ENCODE measurements at regions not wholly inside any gene's neighbourhood (a gene's known extent, or its start where the extent isn't known, plus 50 kb on each side); places are given as distances from the start of the nearest gene placed in this dataset.

- 64 to 76% (median 68%) methylated on average over 3 of the region's 3 CpGs for WGBS, 4 donors
- Histone ChIP-seq H3K4me3 (no peak overlapping the region), H3K36me3 (no peaks in the 10 kb centered on the region), H3K9me3 (no peaks in the 10 kb centered on the region), H3K27ac (no peak overlapping the region), H3K27me3 (peaks cover 0 to 23% (median 0%) of the 10 kb centered on the region in 9 donors), H3K4me1 (no peaks in the 10 kb centered on the region)
- no peak for ATAC-seq
- intact Hi-C loops (cut with DNase I): loop anchor here in 1 of 10 donors (10.0 kb wide), 1 partner anchor 418 kb away; no protein-coding TSS in a partner anchor
- TF ChIP-seq, protein P1, sequence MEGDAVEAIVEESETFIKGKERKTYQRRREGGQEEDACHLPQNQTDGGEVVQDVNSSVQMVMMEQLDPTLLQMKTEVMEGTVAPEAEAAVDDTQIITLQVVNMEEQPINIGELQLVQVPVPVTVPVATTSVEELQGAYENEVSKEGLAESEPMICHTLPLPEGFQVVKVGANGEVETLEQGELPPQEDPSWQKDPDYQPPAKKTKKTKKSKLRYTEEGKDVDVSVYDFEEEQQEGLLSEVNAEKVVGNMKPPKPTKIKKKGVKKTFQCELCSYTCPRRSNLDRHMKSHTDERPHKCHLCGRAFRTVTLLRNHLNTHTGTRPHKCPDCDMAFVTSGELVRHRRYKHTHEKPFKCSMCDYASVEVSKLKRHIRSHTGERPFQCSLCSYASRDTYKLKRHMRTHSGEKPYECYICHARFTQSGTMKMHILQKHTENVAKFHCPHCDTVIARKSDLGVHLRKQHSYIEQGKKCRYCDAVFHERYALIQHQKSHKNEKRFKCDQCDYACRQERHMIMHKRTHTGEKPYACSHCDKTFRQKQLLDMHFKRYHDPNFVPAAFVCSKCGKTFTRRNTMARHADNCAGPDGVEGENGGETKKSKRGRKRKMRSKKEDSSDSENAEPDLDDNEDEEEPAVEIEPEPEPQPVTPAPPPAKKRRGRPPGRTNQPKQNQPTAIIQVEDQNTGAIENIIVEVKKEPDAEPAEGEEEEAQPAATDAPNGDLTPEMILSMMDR (IDR thresholded peaks at IDR 0.05): no peak
- TF ChIP-seq POLR2A (IDR thresholded peaks at IDR 0.05): no peak
- no peak for DNase-seq
Measured at GRCh38 chr21:38133240-38133639, 123.6 kb upstream of the KCNJ15 start.

DNA sequence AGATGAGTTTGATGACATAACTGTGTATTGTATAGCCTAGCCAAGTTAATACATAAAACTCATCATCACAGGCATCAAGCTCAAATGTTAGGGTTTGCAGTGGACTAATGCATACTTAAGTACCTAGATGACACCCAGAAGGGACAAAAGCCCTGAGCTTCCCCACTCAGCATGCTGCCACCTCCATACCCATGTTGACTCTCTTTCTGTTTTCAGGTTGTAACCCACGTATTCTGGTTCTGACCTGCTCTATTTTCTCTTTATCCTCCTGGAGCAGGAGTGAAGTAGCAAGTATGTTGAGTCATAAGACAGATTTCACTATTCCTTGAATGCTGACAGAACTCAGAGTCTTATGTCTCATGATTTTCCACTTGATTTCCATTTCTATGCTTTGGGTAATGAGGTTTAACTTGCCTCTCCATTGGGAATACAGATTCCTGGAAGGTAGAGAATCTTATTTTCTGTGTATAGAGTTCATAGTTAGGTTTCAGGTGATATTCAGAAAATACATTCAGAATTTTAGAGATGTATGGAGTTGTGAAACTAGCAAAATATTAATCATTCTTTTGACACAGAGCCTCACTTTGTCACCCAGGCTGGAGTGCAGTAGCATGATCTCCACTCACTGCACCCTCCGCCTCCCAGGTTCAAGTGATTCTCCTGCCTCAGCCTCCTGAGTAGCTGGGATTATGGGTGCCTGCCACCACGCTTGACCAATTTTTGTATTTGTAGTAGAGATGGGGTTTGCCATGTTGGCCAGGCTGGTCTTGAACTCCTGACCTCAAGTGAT, 122.5 kb upstream of the KCNJ15 start:
- Histone ChIP-seq H3K27ac (no peak overlapping the region), H3K27me3 (peaks cover 0 to 21% (median 0%) of the 10 kb centered on the region in 9 donors), H3K36me3 (no peaks in the 10 kb centered on the region), H3K4me1 (no peaks in the 10 kb centered on the region), H3K4me3 (no peak overlapping the region), H3K9me3 (no peaks in the 10 kb centered on the region)
- DNase-seq: no peak
- intact Hi-C loops (cut with DNase I): loop anchor here in 1 of 10 donors (10.0 kb wide), 1 partner anchor 419 kb away; no protein-coding TSS in a partner anchor
- WGBS, 4 donors: 87 to 96% (median 91%) methylated on average over 3 of the region's 3 CpGs
- no peak for ATAC-seq
- TF ChIP-seq, protein P1 (IDR thresholded peaks at IDR 0.05): no peak
- TF ChIP-seq POLR2A (IDR thresholded peaks at IDR 0.05): no peak

- intact Hi-C loops (cut with DNase I): loop anchor here in 1 of 10 donors (10.0 kb wide), 1 partner anchor 421 kb away; no protein-coding TSS in a partner anchor
- H3K27me3 ChIP-seq: peaks cover 0 to 13% (median 0%) of the 10 kb centered on the region in 9 donors
- no peak overlapping the region for H3K4me3 ChIP-seq
- no peak for TF ChIP-seq POLR2A (IDR thresholded peaks at IDR 0.05)
- TF ChIP-seq, protein P1 (IDR thresholded peaks at IDR 0.05): no peak
- H3K4me1 ChIP-seq: peaks cover 0 to 9% (median 0%) of the 10 kb centered on the region in 12 donors
- no peak for DNase-seq
- no peak for ATAC-seq
- H3K9me3 ChIP-seq: no peaks in the 10 kb centered on the region
- H3K27ac ChIP-seq: no peak overlapping the region
- H3K36me3 ChIP-seq: no peaks in the 10 kb centered on the region
Measured at GRCh38 chr21:38136201-38136600, 120.6 kb upstream of the KCNJ15 start.

GRCh38 chr21:38139380-38140168, 117.2 kb upstream of the KCNJ15 start:
- peaks cover 0 to 9% (median 0%) of the 10 kb centered on the region in 12 donors for H3K4me1 ChIP-seq
- H3K9me3 ChIP-seq: peaks cover 0 to 5% (median 0%) of the 10 kb centered on the region in 12 donors
- peaks cover 0 to 2% (median 0%) of the 10 kb centered on the region in 9 donors for H3K27me3 ChIP-seq
- 65 to 73% (median 71%) methylated on average over 5 of the region's 5 CpGs for WGBS, 4 donors
- no peak for DNase-seq
- H3K36me3 ChIP-seq: no peaks in the 10 kb centered on the region
- intact Hi-C loops (cut with DNase I): loop anchor here in 1 of 10 donors (10.0 kb wide), 1 partner anchor 425 kb away; no protein-coding TSS in a partner anchor
- H3K4me3 ChIP-seq: no peak overlapping the region
- TF ChIP-seq, protein P1 (IDR thresholded peaks at IDR 0.05): no peak
- no peak for TF ChIP-seq POLR2A (IDR thresholded peaks at IDR 0.05)
- no peak overlapping the region for H3K27ac ChIP-seq
- ATAC-seq: no peak

All from heart left ventricle (tissue), 16 donors.